ENCODE measurements at regions not wholly inside any gene's neighbourhood (a gene's known extent, or its start where the extent isn't known, plus 50 kb on each side); places are given as distances from the start of the nearest gene placed in this dataset.

DNA sequence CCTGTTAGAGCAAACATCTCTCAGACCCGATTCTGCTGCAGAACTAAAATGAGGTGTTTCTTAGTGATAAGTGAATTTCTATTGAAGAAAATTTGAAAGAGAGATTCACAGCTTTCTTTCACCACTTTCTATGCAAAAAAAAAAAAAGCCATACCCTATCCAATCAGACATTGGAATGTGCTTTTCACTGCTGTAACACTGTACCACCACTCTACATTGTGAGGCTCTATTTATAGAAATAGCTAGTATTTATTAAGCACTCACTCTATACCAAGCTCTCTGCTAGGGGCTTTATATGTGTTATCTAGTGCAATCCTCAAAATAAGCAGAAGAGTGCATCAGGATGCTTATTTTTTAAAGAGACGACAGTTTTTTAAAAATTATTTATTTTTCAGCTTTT lies 580.6 kb upstream of the VRK2 start:
- TF ChIP-seq CTCF (conservative IDR thresholded peaks at IDR 0.05; ENCODE audit: low read length) (no peak), EZH2phosphoT487 (IDR thresholded peaks at IDR 0.05; ENCODE audit: borderline replicate concordance) (no peak)
